Astrocyte (in vitro differentiated cells and primary cell): ENCODE measurements at regions not wholly inside any gene's neighbourhood (a gene's known extent, or its start where the extent isn't known, plus 50 kb on each side); places are given as distances from the start of the nearest gene placed in this dataset.

Experiments used
- DNase-seq: peaks from one replicate; pipeline ENCODE4 v3.0.0-alpha.2; 2010; ENCODE audit warnings: low read depth
- FAIRE-seq: peaks from 2 replicates; lab custom pipeline; 2011; peaks lifted over from hg19 to GRCh38; lab: Jason Lieb, UNC
- H2AFZ ChIP-seq: 2 replicates; pipeline ENCODE4 v1.6.0; 2012; ENCODE audit warnings: low read depth, low read length, inconsistent platforms
- H3K27ac ChIP-seq: 2 replicates; pipeline ENCODE4 v1.5.1; 2011; ENCODE audit warnings: low read depth, low read length, inconsistent platforms
- H3K27me3 ChIP-seq: 2 replicates; pipeline ENCODE4 v1.6.0; 2011; ENCODE audit warnings: low read length, inconsistent platforms; ENCODE audit not compliant: insufficient read depth
- H3K36me3 ChIP-seq: 2 replicates; pipeline ENCODE4 v1.5.1; 2011; ENCODE audit warnings: low read length, inconsistent platforms; ENCODE audit not compliant: insufficient read depth
- H3K4me1 ChIP-seq: 2 replicates; pipeline ENCODE4 v1.5.1; 2011; ENCODE audit warnings: low read length, inconsistent platforms; ENCODE audit not compliant: insufficient read depth
- H3K4me2 ChIP-seq: 2 replicates; pipeline ENCODE4 v1.6.0; 2012; ENCODE audit warnings: low read length, inconsistent platforms
- H3K4me3 ChIP-seq: 2 replicates; pipeline ENCODE4 v1.5.1; 2011; ENCODE audit warnings: low read depth, mild to moderate bottlenecking, low read length, inconsistent platforms; ENCODE audit not compliant: insufficient read depth
- H3K79me2 ChIP-seq: 2 replicates; pipeline ENCODE4 v1.6.0; 2012; ENCODE audit warnings: mild to moderate bottlenecking, low read length, inconsistent platforms; ENCODE audit not compliant: insufficient read depth
- H3K9ac ChIP-seq: 2 replicates; pipeline ENCODE4 v1.6.0; 2012; ENCODE audit warnings: mild to moderate bottlenecking, low read length, inconsistent platforms
- H3K9me3 ChIP-seq: 2 replicates; pipeline ENCODE4 v1.5.1; 2012; ENCODE audit warnings: low read depth, mild to moderate bottlenecking, low read length, inconsistent platforms; ENCODE audit not compliant: insufficient read depth
- H4K20me1 ChIP-seq: 2 replicates; pipeline ENCODE4 v1.6.0; 2012; ENCODE audit warnings: low read length, inconsistent platforms; ENCODE audit not compliant: insufficient read depth
- H3K27ac Mint-ChIP-seq: one replicate; pipeline ENCODE4 v1.8.0; 2021; ENCODE audit warnings: mild to moderate bottlenecking, mixed read lengths; ENCODE audit not compliant: unreplicated experiment
- H3K27me3 Mint-ChIP-seq: one replicate; pipeline ENCODE4 v1.8.0; 2021; ENCODE audit warnings: low read depth, mixed read lengths; ENCODE audit not compliant: unreplicated experiment
- H3K36me3 Mint-ChIP-seq: one replicate; pipeline ENCODE4 v1.8.0; 2021; ENCODE audit warnings: low read depth, mixed read lengths; ENCODE audit not compliant: unreplicated experiment
- H3K4me1 Mint-ChIP-seq: one replicate; pipeline ENCODE4 v1.8.0; 2021; ENCODE audit warnings: low read depth, mixed read lengths; ENCODE audit not compliant: unreplicated experiment
- H3K4me3 Mint-ChIP-seq: one replicate; pipeline ENCODE4 v1.8.0; 2021; ENCODE audit warnings: mild to moderate bottlenecking, moderate library complexity, mixed read lengths; ENCODE audit not compliant: unreplicated experiment
- H3K9me3 Mint-ChIP-seq: one replicate; pipeline ENCODE4 v1.8.0; 2021; ENCODE audit warnings: mild to moderate bottlenecking, mixed read lengths; ENCODE audit not compliant: unreplicated experiment
- CTCF ChIP-seq: IDR thresholded peaks from 2 replicates; pipeline ENCODE4 v1.5.1; 2011; ENCODE audit warnings: low read depth, mild to moderate bottlenecking, inconsistent platforms, low read length, moderate library complexity; ENCODE audit not compliant: insufficient read depth
- EZH2 ChIP-seq: IDR thresholded peaks from 2 replicates; pipeline ENCODE4 v1.6.1; 2012; ENCODE audit warnings: mild to moderate bottlenecking, low read length, inconsistent platforms; ENCODE audit not compliant: insufficient read depth

GRCh38 chr4:120491481-120491880, 424.8 kb upstream of the MAD2L1 start:
- H3K27ac ChIP-seq = no peak overlapping the region
- no peaks in the 10 kb centered on the region for H3K4me1 ChIP-seq
- H3K4me1 Mint-ChIP-seq = no peaks in the 10 kb centered on the region
- no peak overlapping the region for H3K4me3 Mint-ChIP-seq
- H4K20me1 ChIP-seq = no peaks in the 10 kb centered on the region
- no peak overlapping the region for H2AFZ ChIP-seq
- TF ChIP-seq CTCF = no peak
- no peak for TF ChIP-seq EZH2
- no peaks in the 10 kb centered on the region for H3K9me3 ChIP-seq
- FAIRE-seq = no peak
- no peak overlapping the region for H3K4me2 ChIP-seq
- H3K4me3 ChIP-seq = no peak overlapping the region
- no peak overlapping the region for H3K9ac ChIP-seq
- no peaks in the 10 kb centered on the region for H3K36me3 Mint-ChIP-seq
- no peaks in the 10 kb centered on the region for H3K36me3 ChIP-seq
- H3K9me3 Mint-ChIP-seq = no peaks in the 10 kb centered on the region
- H3K27me3 ChIP-seq = no peaks in the 10 kb centered on the region
- DNase-seq = no peak
- H3K27ac Mint-ChIP-seq = no peak overlapping the region
- H3K27me3 Mint-ChIP-seq = no peaks in the 10 kb centered on the region
- no peaks in the 10 kb centered on the region for H3K79me2 ChIP-seq

GRCh38 chr4:120481756-120482155, 415.1 kb upstream of the MAD2L1 start:
- H3K4me1 ChIP-seq = no peaks in the 10 kb centered on the region
- H3K27me3 ChIP-seq = no peaks in the 10 kb centered on the region
- H3K27me3 Mint-ChIP-seq = no peaks in the 10 kb centered on the region
- H3K27ac ChIP-seq = no peak overlapping the region
- no peaks in the 10 kb centered on the region for H3K36me3 ChIP-seq
- no peak overlapping the region for H3K4me3 Mint-ChIP-seq
- no peak overlapping the region for H3K4me3 ChIP-seq
- FAIRE-seq (no peak), DNase-seq (no peak)
- H3K9ac ChIP-seq = no peak overlapping the region
- no peaks in the 10 kb centered on the region for H3K4me1 Mint-ChIP-seq
- H3K27ac Mint-ChIP-seq = no peak overlapping the region
- H3K36me3 Mint-ChIP-seq = no peaks in the 10 kb centered on the region
- no peaks in the 10 kb centered on the region for H3K9me3 Mint-ChIP-seq
- no peaks in the 10 kb centered on the region for H3K79me2 ChIP-seq
- H3K4me2 ChIP-seq = no peak overlapping the region
- no peak overlapping the region for H2AFZ ChIP-seq
- TF ChIP-seq CTCF (no peak), EZH2 (no peak)
- H3K9me3 ChIP-seq = no peaks in the 10 kb centered on the region
- H4K20me1 ChIP-seq = no peaks in the 10 kb centered on the region

GRCh38 chr4:120472447-120473131, 405.9 kb upstream of the MAD2L1 start:
- Histone ChIP-seq H3K4me2 (no peak overlapping the region), H3K79me2 (no peaks in the 10 kb centered on the region), H3K27ac (no peak overlapping the region), H3K4me1 (no peaks in the 10 kb centered on the region), H3K4me3 (no peak overlapping the region), H4K20me1 (no peaks in the 10 kb centered on the region), H3K27me3 (no peaks in the 10 kb centered on the region), H3K36me3 (no peaks in the 10 kb centered on the region), H3K9ac (no peak overlapping the region), H3K9me3 (no peaks in the 10 kb centered on the region), H2AFZ (no peak overlapping the region)
- no peaks in the 10 kb centered on the region for H3K27me3 Mint-ChIP-seq
- FAIRE-seq = no peak
- no peak overlapping the region for H3K27ac Mint-ChIP-seq
- no peak for DNase-seq
- peaks cover 2% of the 10 kb centered on the region for H3K9me3 Mint-ChIP-seq
- TF ChIP-seq CTCF (no peak), EZH2 (no peak)
- H3K36me3 Mint-ChIP-seq = no peaks in the 10 kb centered on the region
- H3K4me1 Mint-ChIP-seq = no peaks in the 10 kb centered on the region
- H3K4me3 Mint-ChIP-seq = no peak overlapping the region
